NB4 (cell line): ENCODE measurements at regions not wholly inside any gene's neighbourhood (a gene's known extent, or its start where the extent isn't known, plus 50 kb on each side); places are given as distances from the start of the nearest gene placed in this dataset.
A peak's percentile ranks its signal among the peaks of the same experiment; 100 is the strongest.

ENCODE experiments used
- POLR2A ChIP-seq: IDR thresholded peaks from 2 replicates; pipeline ENCODE4 v1.6.1; 2011; ENCODE audit warnings: mild to moderate bottlenecking; ENCODE audit not compliant: insufficient read length; ENCODE audit errors: extremely low read depth
- TF ChIP-seq, protein P1 (sequence below): IDR thresholded peaks from one replicate; pipeline ENCODE4 v1.5.1; 2012; ENCODE audit warnings: low read depth, low read length

- TF ChIP-seq, protein P1, sequence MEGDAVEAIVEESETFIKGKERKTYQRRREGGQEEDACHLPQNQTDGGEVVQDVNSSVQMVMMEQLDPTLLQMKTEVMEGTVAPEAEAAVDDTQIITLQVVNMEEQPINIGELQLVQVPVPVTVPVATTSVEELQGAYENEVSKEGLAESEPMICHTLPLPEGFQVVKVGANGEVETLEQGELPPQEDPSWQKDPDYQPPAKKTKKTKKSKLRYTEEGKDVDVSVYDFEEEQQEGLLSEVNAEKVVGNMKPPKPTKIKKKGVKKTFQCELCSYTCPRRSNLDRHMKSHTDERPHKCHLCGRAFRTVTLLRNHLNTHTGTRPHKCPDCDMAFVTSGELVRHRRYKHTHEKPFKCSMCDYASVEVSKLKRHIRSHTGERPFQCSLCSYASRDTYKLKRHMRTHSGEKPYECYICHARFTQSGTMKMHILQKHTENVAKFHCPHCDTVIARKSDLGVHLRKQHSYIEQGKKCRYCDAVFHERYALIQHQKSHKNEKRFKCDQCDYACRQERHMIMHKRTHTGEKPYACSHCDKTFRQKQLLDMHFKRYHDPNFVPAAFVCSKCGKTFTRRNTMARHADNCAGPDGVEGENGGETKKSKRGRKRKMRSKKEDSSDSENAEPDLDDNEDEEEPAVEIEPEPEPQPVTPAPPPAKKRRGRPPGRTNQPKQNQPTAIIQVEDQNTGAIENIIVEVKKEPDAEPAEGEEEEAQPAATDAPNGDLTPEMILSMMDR, result peak; percentile 83
- TF ChIP-seq POLR2A, result no peak
Measured at GRCh38 chr1:50271968-50272578, 151.2 kb downstream of the DMRTA2 start.
